Fibroblast of pulmonary artery (primary cell): ENCODE measurements at regions not wholly inside any gene's neighbourhood (a gene's known extent, or its start where the extent isn't known, plus 50 kb on each side); places are given as distances from the start of the nearest gene placed in this dataset.

ENCODE experiments used
- DNase-seq: peaks from one replicate; pipeline ENCODE4 v3.0.0-alpha.2; 2010; ENCODE audit warnings: low read depth
- H3K4me3 ChIP-seq: replicated peaks from 2 replicates; pipeline ENCODE4 v1.5.1; 2011; ENCODE audit warnings: low read depth, mild to moderate bottlenecking, control low read depth, low read length, moderate library complexity
- TF ChIP-seq, protein P1 (sequence below): IDR thresholded peaks from 2 replicates; pipeline ENCODE4 v1.5.1; 2011; ENCODE audit warnings: mild to moderate bottlenecking, control low read depth, low read length, inconsistent platforms; ENCODE audit errors: missing control alignments

DNA sequence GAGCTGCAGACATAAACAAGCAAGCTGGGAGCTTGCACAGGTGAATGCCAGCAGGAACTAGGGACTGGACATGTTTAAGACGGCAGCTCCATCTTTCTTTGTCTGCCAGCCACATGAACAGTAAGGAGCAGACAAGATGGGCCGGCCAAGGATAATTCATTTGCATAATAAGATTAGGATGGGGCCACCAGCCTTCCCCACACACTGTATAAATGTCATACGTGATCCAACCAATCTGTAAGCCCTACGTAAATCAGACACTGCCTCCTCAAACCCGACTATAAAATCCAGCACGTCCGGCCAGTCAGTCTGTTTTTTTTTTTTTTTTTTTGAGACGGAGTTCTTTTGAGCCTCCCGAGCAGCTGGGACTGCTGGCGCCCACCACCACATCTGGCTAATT lies 75.6 kb upstream of the BOD1L1 start:
- H3K4me3 ChIP-seq = no peak overlapping the region
- DNase-seq = no peak
- TF ChIP-seq, protein P1, sequence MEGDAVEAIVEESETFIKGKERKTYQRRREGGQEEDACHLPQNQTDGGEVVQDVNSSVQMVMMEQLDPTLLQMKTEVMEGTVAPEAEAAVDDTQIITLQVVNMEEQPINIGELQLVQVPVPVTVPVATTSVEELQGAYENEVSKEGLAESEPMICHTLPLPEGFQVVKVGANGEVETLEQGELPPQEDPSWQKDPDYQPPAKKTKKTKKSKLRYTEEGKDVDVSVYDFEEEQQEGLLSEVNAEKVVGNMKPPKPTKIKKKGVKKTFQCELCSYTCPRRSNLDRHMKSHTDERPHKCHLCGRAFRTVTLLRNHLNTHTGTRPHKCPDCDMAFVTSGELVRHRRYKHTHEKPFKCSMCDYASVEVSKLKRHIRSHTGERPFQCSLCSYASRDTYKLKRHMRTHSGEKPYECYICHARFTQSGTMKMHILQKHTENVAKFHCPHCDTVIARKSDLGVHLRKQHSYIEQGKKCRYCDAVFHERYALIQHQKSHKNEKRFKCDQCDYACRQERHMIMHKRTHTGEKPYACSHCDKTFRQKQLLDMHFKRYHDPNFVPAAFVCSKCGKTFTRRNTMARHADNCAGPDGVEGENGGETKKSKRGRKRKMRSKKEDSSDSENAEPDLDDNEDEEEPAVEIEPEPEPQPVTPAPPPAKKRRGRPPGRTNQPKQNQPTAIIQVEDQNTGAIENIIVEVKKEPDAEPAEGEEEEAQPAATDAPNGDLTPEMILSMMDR = no peak

- TF ChIP-seq, protein P1 = no peak
- no peak for DNase-seq
- no peak overlapping the region for H3K4me3 ChIP-seq
Measured at GRCh38 chr4:13704035-13704434, 76.5 kb upstream of the BOD1L1 start.

GRCh38 chr4:13704761-13705160 lies 77.2 kb upstream of the BOD1L1 start:
- no peak for DNase-seq
- H3K4me3 ChIP-seq = no peak overlapping the region
- TF ChIP-seq, protein P1 = no peak

GRCh38 chr4:13705521-13706041 lies 78.1 kb upstream of the BOD1L1 start:
- DNase-seq = no peak
- no peak overlapping the region for H3K4me3 ChIP-seq
- TF ChIP-seq, protein P1 = no peak

- TF ChIP-seq, protein P1 = no peak
- no peak for DNase-seq
- H3K4me3 ChIP-seq = no peak overlapping the region
Measured at GRCh38 chr4:13706120-13706519, 78.6 kb upstream of the BOD1L1 start.

- no peak for DNase-seq
- no peak overlapping the region for H3K4me3 ChIP-seq
- TF ChIP-seq, protein P1 = no peak
Measured at GRCh38 chr4:13706716-13707115, 79.2 kb upstream of the BOD1L1 start.

- TF ChIP-seq, protein P1 = no peak
- peak; percentile 5 for DNase-seq
- no peak overlapping the region for H3K4me3 ChIP-seq
Measured at GRCh38 chr4:13710246-13710885, 82.8 kb upstream of the BOD1L1 start.
